ENCODE measurements at regions not wholly inside any gene's neighbourhood (a gene's known extent, or its start where the extent isn't known, plus 50 kb on each side); places are given as distances from the start of the nearest gene placed in this dataset.

- DNase-seq (ENCODE audit: extremely low read depth, low read depth, low spot score), result no peak
These were observed 1376.0 kb downstream of the MAT2B start for GRCh38 chr5:164881442-164881841.

- DNase-seq (ENCODE audit: extremely low read depth, low read depth, low spot score), result no peak
These were observed 1379.8 kb downstream of the MAT2B start for GRCh38 chr5:164885179-164885578.

- DNase-seq (ENCODE audit: extremely low read depth, low read depth, low spot score), result no peak
These were observed 1387.7 kb downstream of the MAT2B start for GRCh38 chr5:164893071-164893470.

- DNase-seq (ENCODE audit: extremely low read depth, low read depth, low spot score), result no peak
These were observed 1393.3 kb downstream of the MAT2B start for GRCh38 chr5:164898705-164899104.

- DNase-seq (ENCODE audit: extremely low read depth, low read depth, low spot score), result no peak
These were observed 1404.3 kb downstream of the MAT2B start for GRCh38 chr5:164909673-164910072.

- DNase-seq (ENCODE audit: extremely low read depth, low read depth, low spot score), result no peak
These were observed 1416.3 kb downstream of the MAT2B start for GRCh38 chr5:164921722-164922121.

- no peak for DNase-seq (ENCODE audit: extremely low read depth, low read depth, low spot score)
These were observed 1428.6 kb downstream of the MAT2B start for GRCh38 chr5:164934039-164934438.

- no peak for DNase-seq (ENCODE audit: extremely low read depth, low read depth, low spot score)
These were observed 1429.1 kb downstream of the MAT2B start for GRCh38 chr5:164934561-164934960.

GRCh38 chr5:164941132-164941531, 1435.7 kb downstream of the MAT2B start:
- no peak for DNase-seq (ENCODE audit: extremely low read depth, low read depth, low spot score)

- DNase-seq (ENCODE audit: extremely low read depth, low read depth, low spot score), result no peak
These were observed 1445.5 kb downstream of the MAT2B start for GRCh38 chr5:164950927-164951326.

- DNase-seq (ENCODE audit: extremely low read depth, low read depth, low spot score), result no peak
These were observed 1446.2 kb downstream of the MAT2B start for GRCh38 chr5:164951570-164951969.

GRCh38 chr5:164958688-164959087, 1453.3 kb downstream of the MAT2B start:
- no peak for DNase-seq (ENCODE audit: extremely low read depth, low read depth, low spot score)

- no peak for DNase-seq (ENCODE audit: extremely low read depth, low read depth, low spot score)
These were observed 1454.3 kb downstream of the MAT2B start for GRCh38 chr5:164959761-164960160.

- DNase-seq (ENCODE audit: extremely low read depth, low read depth, low spot score), result no peak
These were observed 1457.0 kb downstream of the MAT2B start for GRCh38 chr5:164962329-164962961.

- DNase-seq (ENCODE audit: extremely low read depth, low read depth, low spot score), result no peak
These were observed 1461.2 kb downstream of the MAT2B start for GRCh38 chr5:164966611-164967010.

GRCh38 chr5:164967354-164967753, 1461.9 kb downstream of the MAT2B start:
- no peak for DNase-seq (ENCODE audit: extremely low read depth, low read depth, low spot score)

GRCh38 chr5:164972973-164973372, 1467.6 kb downstream of the MAT2B start:
- DNase-seq (ENCODE audit: extremely low read depth, low read depth, low spot score), result no peak

GRCh38 chr5:164975986-164976385, 1470.6 kb downstream of the MAT2B start:
- no peak for DNase-seq (ENCODE audit: extremely low read depth, low read depth, low spot score)

GRCh38 chr5:164980480-164980879, 1475.1 kb downstream of the MAT2B start:
- no peak for DNase-seq (ENCODE audit: extremely low read depth, low read depth, low spot score)

- no peak for DNase-seq (ENCODE audit: extremely low read depth, low read depth, low spot score)
These were observed 1492.7 kb downstream of the MAT2B start for GRCh38 chr5:164998142-164998541.

- no peak for DNase-seq (ENCODE audit: extremely low read depth, low read depth, low spot score)
These were observed 1493.2 kb downstream of the MAT2B start for GRCh38 chr5:164998590-164998989.

GRCh38 chr5:165000479-165001190, 1495.2 kb downstream of the MAT2B start:
- no peak for DNase-seq (ENCODE audit: extremely low read depth, low read depth, low spot score)

- no peak for DNase-seq (ENCODE audit: extremely low read depth, low read depth, low spot score)
These were observed 1497.9 kb downstream of the MAT2B start for GRCh38 chr5:165003283-165003682.
